PC-3 (cell line): ENCODE measurements at regions not wholly inside any gene's neighbourhood (a gene's known extent, or its start where the extent isn't known, plus 50 kb on each side); places are given as distances from the start of the nearest gene placed in this dataset.

Experiments used
- ATAC-seq: fragments of 200-7000 bp; cut with Tn5 transposase; 2 replicates; pipeline ENCODE4 v1.9.1; 2020; ENCODE audit warnings: mild to moderate bottlenecking, moderate library complexity
- BruUV-seq: library from RNA; stranded (reverse); fragments of 400-500 nt; replicated peaks from 2 replicates; lab custom pipeline; 2021; lab: Mats Ljungman, UMichigan
- CTCF ChIA-PET: fragments of 300-600 bp; sonication (Branson Sonifier 250); formaldehyde crosslinking; loops from one replicate; lab custom pipeline; 2022; ENCODE audit warnings: antibody characterized with exemption; lab: Charles Lee
- POLR2A ChIA-PET: fragments of 300-600 bp; sonication (Branson Sonifier 250); formaldehyde crosslinking; loops from one replicate; lab custom pipeline; 2022; ENCODE audit warnings: antibody characterized with exemption; ENCODE audit not compliant: unreplicated experiment; lab: Charles Lee
- DNase-seq: peaks from one replicate; pipeline ENCODE4 v3.0.0-alpha.2; 2015
- H2AFZ ChIP-seq: fragments of 300-600 bp; sonication (generic); 2 replicates; pipeline ENCODE4 v1.6.0; 2016; ENCODE audit warnings: antibody characterized with exemption, low read length
- H3F3A ChIP-seq: fragments of 300-600 bp; sonication (generic); one replicate; pipeline ENCODE4 v1.6.0; 2017; ENCODE audit warnings: antibody characterized with exemption, low read length, control low read depth, mild to moderate bottlenecking; ENCODE audit not compliant: unreplicated experiment
- H3K27ac ChIP-seq: fragments of 300-600 bp; sonication (generic); 2 replicates; pipeline ENCODE4 v1.5.1; 2016; ENCODE audit warnings: mild to moderate bottlenecking, low read length
- H3K27me3 ChIP-seq: fragments of 300-600 bp; sonication (generic); 2 replicates; pipeline ENCODE4 v1.6.1; 2016; ENCODE audit warnings: low read length, mixed read lengths
- H3K36me3 ChIP-seq: fragments of 300-600 bp; sonication (generic); 2 replicates; pipeline ENCODE4 v1.6.1; 2016; ENCODE audit warnings: low read depth, mixed run types, low read length, mixed read lengths
- H3K4me1 ChIP-seq: fragments of 300-600 bp; sonication (generic); 2 replicates; pipeline ENCODE4 v1.5.1; 2016; ENCODE audit warnings: low read length; ENCODE audit not compliant: insufficient read depth
- H3K4me2 ChIP-seq: fragments of 300-600 bp; sonication (generic); 2 replicates; pipeline ENCODE4 v1.6.0; 2016; ENCODE audit warnings: low read length
- H3K4me3 ChIP-seq: fragments of 300-600 bp; sonication (generic); 2 replicates; pipeline ENCODE4 v1.5.1; 2016; ENCODE audit warnings: mild to moderate bottlenecking, low read length, mixed read lengths
- H3K79me2 ChIP-seq: fragments of 300-600 bp; sonication (generic); 2 replicates; pipeline ENCODE4 v1.6.1; 2017; ENCODE audit warnings: low read length, mixed read lengths
- H3K9ac ChIP-seq: fragments of 300-600 bp; sonication (generic); 2 replicates; pipeline ENCODE4 v1.6.0; 2016; ENCODE audit warnings: mild to moderate bottlenecking, low read length
- H3K9me2 ChIP-seq: fragments of 300-600 bp; sonication (generic); replicated peaks from 2 replicates; pipeline ENCODE4 v1.6.1; 2016; ENCODE audit warnings: mixed run types, low read length, mixed read lengths
- H3K9me3 ChIP-seq: fragments of 300-600 bp; sonication (generic); 2 replicates; pipeline ENCODE4 v1.6.1; 2016; ENCODE audit warnings: low read length, mixed read lengths
- H4K20me1 ChIP-seq: fragments of 300-600 bp; sonication (generic); 2 replicates; pipeline ENCODE4 v1.6.1; 2016; ENCODE audit warnings: low read length, mixed read lengths
- CTCF ChIP-seq: fragments of 300-600 bp; sonication (generic); conservative IDR thresholded peaks from 2 replicates; pipeline ENCODE4 v1.5.1; 2017; ENCODE audit warnings: antibody characterized with exemption, low read depth, mild to moderate bottlenecking, low read length
- EZH2 ChIP-seq: fragments of 300-600 bp; sonication (generic); IDR thresholded peaks from one replicate; pipeline ENCODE4 v1.6.1; 2017; ENCODE audit warnings: antibody characterized with exemption, mild to moderate bottlenecking, low read length; ENCODE audit not compliant: unreplicated experiment
- EZH2phosphoT487 ChIP-seq: fragments of 300-600 bp; sonication (generic); IDR thresholded peaks from 2 replicates; pipeline ENCODE4 v1.6.1; 2018; ENCODE audit warnings: mild to moderate bottlenecking, antibody characterized with exemption, low read length, borderline replicate concordance
- intact Hi-C: fragments of 100-400 bp; cut with micrococcal nuclease; formaldehyde crosslinking; loops from 2 replicates; pipeline ENCODE4 v1.9.0; 2023

GRCh38 chr16:87135246-87136030, 181.8 kb downstream of the C16orf95 start:
- Histone ChIP-seq H3K4me3 (no peak overlapping the region), H3K9me3 (no peaks in the 10 kb centered on the region), H3F3A (no peaks in the 10 kb centered on the region), H4K20me1 (no peaks in the 10 kb centered on the region), H3K4me1 (no peaks in the 10 kb centered on the region), H3K36me3 (no peaks in the 10 kb centered on the region), H3K79me2 (no peaks in the 10 kb centered on the region), H3K4me2 (no peak overlapping the region), H3K9me2 (no peaks in the 10 kb centered on the region), H3K27me3 (no peaks in the 10 kb centered on the region), H3K9ac (no peak overlapping the region), H2AFZ (no peak overlapping the region), H3K27ac (no peak overlapping the region)
- DNase-seq (no peak), ATAC-seq (no peak)
- POLR2A ChIA-PET, result no interaction called here
- TF ChIP-seq EZH2 (no peak), CTCF (no peak), EZH2phosphoT487 (no peak)
- intact Hi-C loops, result no loop called here
- CTCF ChIA-PET, result interaction anchor here (0.8 kb wide), 1 partner anchor 245 kb away, joined by 4 read pairs; no protein-coding TSS in a partner anchor
- BruUV-seq, result no TSS peak

GRCh38 chr16:87138316-87138715, 178.9 kb downstream of the C16orf95 start:
- H3K27me3 ChIP-seq, result no peaks in the 10 kb centered on the region
- H3K27ac ChIP-seq, result no peak overlapping the region
- no TSS peak for BruUV-seq
- H4K20me1 ChIP-seq, result no peaks in the 10 kb centered on the region
- intact Hi-C loops, result no loop called here
- TF ChIP-seq CTCF, result no peak
- TF ChIP-seq EZH2, result no peak
- no peak for TF ChIP-seq EZH2phosphoT487
- H3K4me3 ChIP-seq, result no peak overlapping the region
- no peak for ATAC-seq
- no peaks in the 10 kb centered on the region for H3K9me3 ChIP-seq
- H3K9ac ChIP-seq, result no peak overlapping the region
- H3K79me2 ChIP-seq, result no peaks in the 10 kb centered on the region
- no peaks in the 10 kb centered on the region for H3K36me3 ChIP-seq
- no peaks in the 10 kb centered on the region for H3K9me2 ChIP-seq
- H2AFZ ChIP-seq, result no peak overlapping the region
- no peaks in the 10 kb centered on the region for H3F3A ChIP-seq
- no peak overlapping the region for H3K4me2 ChIP-seq
- ChIA-PET POLR2A (no interaction called here), CTCF (no interaction called here)
- H3K4me1 ChIP-seq, result no peaks in the 10 kb centered on the region
- DNase-seq, result no peak

GRCh38 chr16:87138738-87139267, 178.4 kb downstream of the C16orf95 start:
- no peak overlapping the region for H3K4me2 ChIP-seq
- DNase-seq (no peak), ATAC-seq (no peak)
- H3K36me3 ChIP-seq, result no peaks in the 10 kb centered on the region
- no peaks in the 10 kb centered on the region for H4K20me1 ChIP-seq
- H3K79me2 ChIP-seq, result no peaks in the 10 kb centered on the region
- no peak overlapping the region for H3K9ac ChIP-seq
- no peak overlapping the region for H2AFZ ChIP-seq
- no peaks in the 10 kb centered on the region for H3K27me3 ChIP-seq
- H3F3A ChIP-seq, result no peaks in the 10 kb centered on the region
- no peak overlapping the region for H3K27ac ChIP-seq
- H3K4me1 ChIP-seq, result no peaks in the 10 kb centered on the region
- intact Hi-C loops, result no loop called here
- no peak for TF ChIP-seq CTCF
- no peak for TF ChIP-seq EZH2phosphoT487
- no peak for TF ChIP-seq EZH2
- BruUV-seq, result no TSS peak
- H3K9me2 ChIP-seq, result no peaks in the 10 kb centered on the region
- ChIA-PET POLR2A (no interaction called here), CTCF (no interaction called here)
- no peaks in the 10 kb centered on the region for H3K9me3 ChIP-seq
- no peak overlapping the region for H3K4me3 ChIP-seq
